Uterus (tissue), 2 donors: ENCODE measurements at regions not wholly inside any gene's neighbourhood (a gene's known extent, or its start where the extent isn't known, plus 50 kb on each side); places are given as distances from the start of the nearest gene placed in this dataset.

Source experiments
- CTCF ChIP-seq, 4 experiments: fragments of 200-600 bp in 2 of 4; fragments of 450-650 bp in 2 of 4; sonication (generic) in 2 of 4; IDR thresholded peaks; one replicate each; pipeline ENCODE4 v1.5.1; 2016 to 2019; ENCODE audit warnings: antibody characterized with exemption in 4 of 4, mild to moderate bottlenecking in 2 of 4, moderate library complexity in 1 of 4
- POLR2A ChIP-seq, 2 donors: fragments of 450-650 bp; IDR thresholded peaks; one replicate each; pipeline ENCODE4 v1.6.1; 2016; ENCODE audit warnings: antibody characterized with exemption in 2 of 2, mild to moderate bottlenecking in 1 of 2, moderate library complexity in 1 of 2

- TF ChIP-seq CTCF (IDR thresholded peaks at IDR 0.05) (no peak), POLR2A (IDR thresholded peaks at IDR 0.05) (no peak)
These were observed 52.3 kb upstream of the MOCS2 start for GRCh38 chr5:53161876-53162275.
